K562 (cell line): ENCODE measurements at regions not wholly inside any gene's neighbourhood (a gene's known extent, or its start where the extent isn't known, plus 50 kb on each side); places are given as distances from the start of the nearest gene placed in this dataset.
A peak's percentile ranks its signal among the peaks of the same experiment; 100 is the strongest.

Experiments
- CREM ChIP-seq: IDR thresholded peaks from 2 replicates; pipeline ENCODE4 v1.6.1; 2014; ENCODE audit warnings: antibody characterized with exemption, low read depth
- ESRRA ChIP-seq: fragments of 450-650 bp; IDR thresholded peaks from 2 replicates; pipeline ENCODE4 v1.6.1; 2014; ENCODE audit warnings: low read depth, mild to moderate bottlenecking, moderate library complexity, borderline replicate concordance
- FOXK2 ChIP-seq, 2 experiments: fragments of 450-650 bp; IDR thresholded peaks in 1 of 2; conservative IDR thresholded peaks in 1 of 2; 2 replicates each; pipeline ENCODE4 v1.6.1; 2016; ENCODE audit warnings: low read depth in 2 of 2, mild to moderate bottlenecking in 1 of 2
- HNRNPLL ChIP-seq: fragments of 200-400 bp; formaldehyde crosslinking; IDR thresholded peaks from 2 replicates; pipeline ENCODE4 v1.6.1; 2017; ENCODE audit warnings: low read length, low read depth, mild to moderate bottlenecking; ENCODE audit not compliant: poor library complexity, severe bottlenecking
- MTF1 ChIP-seq: fragments of 250-450 bp; sonication (Bioruptor Pico); IDR thresholded peaks from 2 replicates; pipeline ENCODE4 v1.9.0; 2021; ENCODE audit warnings: moderate library complexity, mild to moderate bottlenecking, inconsistent platforms, borderline replicate concordance
- STAG1 ChIP-seq: sonication (generic); formaldehyde crosslinking; IDR thresholded peaks from 2 replicates; pipeline ENCODE4 v1.5.0; 2020; ENCODE audit warnings: missing genetic modification reagents, borderline replicate concordance
- ZNF140 ChIP-seq: fragments of 250-450 bp; sonication (Bioruptor Pico); IDR thresholded peaks from 2 replicates; pipeline ENCODE4 v1.8.0; 2021; ENCODE audit warnings: moderate library complexity, mild to moderate bottlenecking, inconsistent platforms
- ZNF232 ChIP-seq: sonication (generic); formaldehyde crosslinking; IDR thresholded peaks from 2 replicates; pipeline ENCODE4 v1.8.0; 2022; ENCODE audit warnings: mild to moderate bottlenecking, missing genetic modification reagents
- ZNF282 ChIP-seq: sonication (generic); formaldehyde crosslinking; IDR thresholded peaks from 2 replicates; pipeline ENCODE4 v1.8.1; 2023; ENCODE audit warnings: missing genetic modification reagents
- ZNF764 ChIP-seq: fragments of 250-450 bp; sonication (Bioruptor Pico); IDR thresholded peaks from 2 replicates; pipeline ENCODE4 v1.4.0; 2020; ENCODE audit warnings: low read depth, mild to moderate bottlenecking, moderate library complexity
- TF ChIP-seq, protein P1 (sequence below): fragments of 450-650 bp; IDR thresholded peaks from 2 replicates; pipeline ENCODE4 v1.6.1; 2016; ENCODE audit warnings: antibody characterized with exemption
- TF ChIP-seq, protein P2 (sequence below): fragments of 250-450 bp; sonication (Bioruptor Pico); IDR thresholded peaks from 2 replicates; pipeline ENCODE4 v1.8.0; 2022; ENCODE audit warnings: inconsistent platforms, mild to moderate bottlenecking, moderate library complexity, borderline replicate concordance
- TF ChIP-seq, protein P3 (sequence below), 2 experiments: fragments of 450-650 bp in 1 of 2; sonication (generic) in 1 of 2; formaldehyde crosslinking in 1 of 2; IDR thresholded peaks in 1 of 2; conservative IDR thresholded peaks in 1 of 2; 2 replicates each; pipeline versions ENCODE4 v1.6.1 to v1.8.1; 2016 to 2023; ENCODE audit warnings: mild to moderate bottlenecking in 2 of 2, moderate library complexity in 2 of 2, inconsistent platforms in 1 of 2, missing genetic modification reagents in 1 of 2
- TF ChIP-seq, protein P4 (sequence below), 2 experiments: fragments of 450-650 bp; formaldehyde crosslinking in 1 of 2; IDR thresholded peaks; 2 replicates each; pipeline versions ENCODE4 v1.4.0 to v1.6.1; 2014 to 2020; ENCODE audit warnings: mild to moderate bottlenecking in 2 of 2, borderline replicate concordance in 1 of 2, low read depth in 1 of 2

DNA sequence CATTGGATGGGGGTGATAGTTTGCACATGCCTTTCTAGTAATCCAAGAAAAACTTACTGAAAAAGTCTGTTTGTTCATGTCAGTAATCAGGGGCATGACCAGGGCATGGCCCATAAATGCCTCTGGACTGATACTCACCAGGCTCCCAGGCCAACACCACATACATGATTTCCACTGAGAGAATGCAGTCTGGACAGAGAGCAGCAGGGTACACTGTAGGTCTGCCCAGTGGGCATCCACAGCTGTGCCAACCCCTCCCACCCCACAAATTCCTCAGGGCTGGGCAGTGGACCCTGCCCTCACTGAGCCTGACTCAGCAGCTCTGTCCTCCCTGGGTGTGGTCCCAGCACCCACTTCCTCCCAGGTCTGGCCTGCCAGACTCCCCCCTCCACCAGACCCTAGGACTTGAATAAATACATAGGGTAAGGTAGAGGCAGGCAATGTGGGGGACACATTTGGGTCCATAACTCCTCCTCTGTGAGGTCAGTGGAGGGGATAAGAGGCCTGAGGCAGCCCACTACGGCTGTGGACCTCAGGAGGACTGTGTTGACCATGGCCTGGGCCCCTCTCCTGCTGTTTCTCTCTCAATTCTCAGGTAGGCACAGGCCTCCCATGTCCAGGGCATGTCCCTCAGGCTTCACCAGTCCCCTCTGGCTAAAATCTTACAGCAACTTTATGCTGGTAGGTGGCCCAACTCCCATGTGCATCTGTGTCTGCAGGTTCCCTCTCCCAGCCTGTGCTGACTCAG, 92.2 kb upstream of the TOP3B start (continued):
- no peak for TF ChIP-seq ESRRA
- TF ChIP-seq HNRNPLL: no peak
- TF ChIP-seq ZNF282 (CRISPR knock-in tag): peak; percentile 80; the same call in 1 of the 2 replicates
- TF ChIP-seq MTF1: peak; percentile 6; the same call in 1 of the 2 replicates
- TF ChIP-seq, protein P1, sequence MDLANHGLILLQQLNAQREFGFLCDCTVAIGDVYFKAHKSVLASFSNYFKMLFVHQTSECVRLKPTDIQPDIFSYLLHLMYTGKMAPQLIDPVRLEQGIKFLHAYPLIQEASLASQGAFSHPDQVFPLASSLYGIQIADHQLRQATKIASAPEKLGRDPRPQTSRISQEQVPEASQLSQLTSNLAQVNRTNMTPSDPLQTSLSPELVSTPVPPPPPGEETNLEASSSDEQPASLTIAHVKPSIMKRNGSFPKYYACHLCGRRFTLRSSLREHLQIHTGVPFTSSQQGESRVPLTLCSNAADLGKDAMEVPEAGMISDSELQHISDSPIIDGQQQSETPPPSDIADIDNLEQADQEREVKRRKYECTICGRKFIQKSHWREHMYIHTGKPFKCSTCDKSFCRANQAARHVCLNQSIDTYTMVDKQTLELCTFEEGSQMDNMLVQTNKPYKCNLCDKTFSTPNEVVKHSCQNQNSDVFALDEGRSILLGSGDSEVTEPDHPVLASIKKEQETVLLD: no peak
- peak; percentile 9; the same call in 1 of the 2 replicates for TF ChIP-seq STAG1
- TF ChIP-seq FOXK2 (conservative IDR thresholded peaks at IDR 0.05 in 1 of 2, IDR thresholded peaks at IDR 0.05 in 1 of 2; ENCODE audit: low read depth in 2 of 2): no peak
- TF ChIP-seq ZNF764 (CRISPR knock-in tag): 0 out of 2 replicates have a peak, but pooled peaks have one; percentile 29
- TF ChIP-seq ZNF140 (CRISPR knock-in tag): 0 out of 2 replicates have a peak, but pooled peaks have one; percentile 39
- TF ChIP-seq, protein P2, sequence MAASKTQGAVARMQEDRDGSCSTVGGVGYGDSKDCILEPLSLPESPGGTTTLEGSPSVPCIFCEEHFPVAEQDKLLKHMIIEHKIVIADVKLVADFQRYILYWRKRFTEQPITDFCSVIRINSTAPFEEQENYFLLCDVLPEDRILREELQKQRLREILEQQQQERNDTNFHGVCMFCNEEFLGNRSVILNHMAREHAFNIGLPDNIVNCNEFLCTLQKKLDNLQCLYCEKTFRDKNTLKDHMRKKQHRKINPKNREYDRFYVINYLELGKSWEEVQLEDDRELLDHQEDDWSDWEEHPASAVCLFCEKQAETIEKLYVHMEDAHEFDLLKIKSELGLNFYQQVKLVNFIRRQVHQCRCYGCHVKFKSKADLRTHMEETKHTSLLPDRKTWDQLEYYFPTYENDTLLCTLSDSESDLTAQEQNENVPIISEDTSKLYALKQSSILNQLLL (CRISPR knock-in tag): peak; percentile 68; the same call in 1 of the 2 replicates
- TF ChIP-seq, protein P3, sequence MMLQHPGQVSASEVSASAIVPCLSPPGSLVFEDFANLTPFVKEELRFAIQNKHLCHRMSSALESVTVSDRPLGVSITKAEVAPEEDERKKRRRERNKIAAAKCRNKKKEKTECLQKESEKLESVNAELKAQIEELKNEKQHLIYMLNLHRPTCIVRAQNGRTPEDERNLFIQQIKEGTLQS (IDR thresholded peaks at IDR 0.05): peak; percentile 38; the same call in 1 of the 2 replicates
- TF ChIP-seq, protein P3 (CRISPR knock-in tag; conservative IDR thresholded peaks at IDR 0.05): no peak
- TF ChIP-seq ZNF232 (CRISPR knock-in tag): 0 out of 2 replicates have a peak, but pooled peaks have one; percentile 27
- TF ChIP-seq, protein P4, sequence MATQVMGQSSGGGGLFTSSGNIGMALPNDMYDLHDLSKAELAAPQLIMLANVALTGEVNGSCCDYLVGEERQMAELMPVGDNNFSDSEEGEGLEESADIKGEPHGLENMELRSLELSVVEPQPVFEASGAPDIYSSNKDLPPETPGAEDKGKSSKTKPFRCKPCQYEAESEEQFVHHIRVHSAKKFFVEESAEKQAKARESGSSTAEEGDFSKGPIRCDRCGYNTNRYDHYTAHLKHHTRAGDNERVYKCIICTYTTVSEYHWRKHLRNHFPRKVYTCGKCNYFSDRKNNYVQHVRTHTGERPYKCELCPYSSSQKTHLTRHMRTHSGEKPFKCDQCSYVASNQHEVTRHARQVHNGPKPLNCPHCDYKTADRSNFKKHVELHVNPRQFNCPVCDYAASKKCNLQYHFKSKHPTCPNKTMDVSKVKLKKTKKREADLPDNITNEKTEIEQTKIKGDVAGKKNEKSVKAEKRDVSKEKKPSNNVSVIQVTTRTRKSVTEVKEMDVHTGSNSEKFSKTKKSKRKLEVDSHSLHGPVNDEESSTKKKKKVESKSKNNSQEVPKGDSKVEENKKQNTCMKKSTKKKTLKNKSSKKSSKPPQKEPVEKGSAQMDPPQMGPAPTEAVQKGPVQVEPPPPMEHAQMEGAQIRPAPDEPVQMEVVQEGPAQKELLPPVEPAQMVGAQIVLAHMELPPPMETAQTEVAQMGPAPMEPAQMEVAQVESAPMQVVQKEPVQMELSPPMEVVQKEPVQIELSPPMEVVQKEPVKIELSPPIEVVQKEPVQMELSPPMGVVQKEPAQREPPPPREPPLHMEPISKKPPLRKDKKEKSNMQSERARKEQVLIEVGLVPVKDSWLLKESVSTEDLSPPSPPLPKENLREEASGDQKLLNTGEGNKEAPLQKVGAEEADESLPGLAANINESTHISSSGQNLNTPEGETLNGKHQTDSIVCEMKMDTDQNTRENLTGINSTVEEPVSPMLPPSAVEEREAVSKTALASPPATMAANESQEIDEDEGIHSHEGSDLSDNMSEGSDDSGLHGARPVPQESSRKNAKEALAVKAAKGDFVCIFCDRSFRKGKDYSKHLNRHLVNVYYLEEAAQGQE (IDR thresholded peaks at IDR 0.05; ENCODE audit: borderline replicate concordance): no peak
- TF ChIP-seq, protein P4 (CRISPR knock-in tag; IDR thresholded peaks at IDR 0.05; ENCODE audit: low read depth): peak; percentile 46; the same call in 1 of the 2 replicates
- TF ChIP-seq CREM: no peak
